HG02623 (cell line): ENCODE measurements at regions not wholly inside any gene's neighbourhood (a gene's known extent, or its start where the extent isn't known, plus 50 kb on each side); places are given as distances from the start of the nearest gene placed in this dataset.

Experiments
- ATAC-seq: cut with Tn5 transposase; IDR thresholded peaks from one replicate; pipeline ENCODE4 v1.9.1; 2021; ENCODE audit warnings: moderate library complexity; ENCODE audit not compliant: unreplicated experiment

DNA sequence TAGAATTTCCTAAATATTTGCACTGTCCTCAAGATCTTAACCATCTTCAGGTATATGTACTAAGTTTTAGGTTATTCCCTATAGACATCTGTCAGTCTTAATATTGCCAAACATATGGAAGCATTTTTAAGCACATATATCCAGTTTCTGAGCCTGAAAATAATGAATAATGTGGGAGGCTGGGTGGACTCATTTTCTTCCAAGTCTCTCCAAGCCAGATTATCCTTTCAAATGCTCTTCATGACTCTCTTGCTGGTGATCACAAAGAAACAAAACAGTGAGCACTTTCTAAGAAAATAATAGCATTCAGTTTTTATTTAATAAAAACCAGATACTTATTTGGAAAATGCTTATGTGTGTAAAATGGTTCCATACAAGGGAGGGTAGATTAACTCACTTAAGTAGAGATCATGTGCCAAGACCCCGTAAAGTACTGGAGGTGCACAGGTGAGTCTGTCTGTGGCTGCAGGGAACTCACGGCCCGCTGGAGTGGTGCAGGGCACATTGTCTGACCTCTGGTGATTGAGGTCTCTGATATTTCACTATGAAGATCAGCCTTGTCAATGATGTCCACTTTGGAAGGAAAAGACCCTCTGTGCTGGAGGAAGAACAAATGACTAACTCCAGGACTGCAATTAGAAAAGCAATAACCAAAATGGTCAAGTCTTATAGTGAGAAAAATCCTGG lies 161.6 kb downstream of the TMEM18 start:
- no peak for ATAC-seq

DNA sequence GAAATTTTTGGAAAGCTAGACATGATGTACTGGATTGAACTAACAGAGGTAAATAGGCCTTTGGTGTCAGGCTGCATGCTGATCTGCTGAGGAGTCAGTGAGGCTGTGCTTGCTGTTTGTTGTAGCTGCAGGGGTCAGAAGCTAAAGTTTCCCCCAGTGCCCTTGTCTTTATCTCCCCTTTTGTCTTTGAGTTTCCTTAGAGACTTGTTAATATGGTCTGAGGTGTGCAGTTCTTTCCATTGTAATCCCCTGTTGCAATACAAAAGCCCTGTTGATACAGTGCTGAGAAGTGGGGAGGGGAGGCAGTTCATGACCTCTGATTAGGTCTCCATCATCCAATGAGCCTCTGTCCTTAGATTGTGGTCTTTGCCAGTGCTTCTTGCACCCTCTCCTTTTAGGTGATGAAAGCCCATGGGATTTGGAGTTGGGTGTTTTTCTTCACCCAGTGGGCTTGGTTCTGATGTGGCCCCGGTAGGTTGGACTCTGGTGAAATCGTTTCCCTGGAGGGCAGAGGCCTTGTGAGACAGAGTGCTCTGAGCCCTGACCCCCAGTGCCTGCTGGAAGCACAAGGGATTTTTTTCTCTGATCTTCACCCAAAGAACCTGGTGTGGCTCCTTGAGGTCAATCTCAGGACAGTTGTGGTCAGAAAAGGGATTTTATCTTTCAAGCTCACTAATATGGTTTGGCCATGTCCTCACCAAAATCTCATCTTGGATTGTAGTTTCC lies 163.1 kb downstream of the TMEM18 start:
- ATAC-seq: no peak

DNA sequence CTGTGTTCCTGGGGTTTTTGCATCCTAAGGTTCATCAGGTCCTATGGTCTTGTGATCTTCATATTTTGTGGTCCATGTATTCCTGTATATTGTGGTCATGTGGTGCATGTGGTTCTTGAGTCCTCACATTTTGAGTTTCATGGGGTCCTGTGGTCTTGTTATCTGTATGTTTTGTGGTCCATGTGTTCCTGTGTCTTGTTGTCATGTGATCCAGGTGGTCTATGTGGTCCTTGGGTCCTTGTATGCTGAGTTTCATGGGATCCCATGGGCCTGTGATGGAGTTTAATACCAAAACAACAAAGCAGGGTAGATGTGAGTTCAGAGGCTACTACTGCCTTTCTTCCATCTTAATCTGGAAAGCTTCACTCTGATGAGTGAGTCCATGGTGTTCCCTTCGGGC lies 166.4 kb downstream of the TMEM18 start:
- ATAC-seq: no peak

DNA sequence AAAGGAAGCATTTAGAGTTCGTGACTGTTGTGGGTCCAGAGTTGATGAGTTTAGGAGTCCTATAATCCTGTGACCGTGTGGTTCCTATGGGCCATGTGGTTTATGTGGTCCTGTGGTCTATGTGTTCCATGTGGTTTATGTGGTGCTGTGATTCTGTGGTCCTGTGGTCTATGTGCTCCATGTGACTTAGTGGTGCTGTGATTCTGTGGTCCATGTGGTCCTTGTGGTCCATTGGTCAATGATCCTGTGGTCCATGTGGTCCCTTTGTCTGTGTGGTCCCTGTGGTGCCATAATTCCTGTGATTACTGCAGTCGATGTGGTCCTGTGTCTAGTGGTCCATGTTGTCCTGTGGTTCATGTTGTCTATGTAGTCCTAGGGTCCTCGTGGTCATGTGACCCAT lies 167.3 kb downstream of the TMEM18 start:
- ATAC-seq: no peak

DNA sequence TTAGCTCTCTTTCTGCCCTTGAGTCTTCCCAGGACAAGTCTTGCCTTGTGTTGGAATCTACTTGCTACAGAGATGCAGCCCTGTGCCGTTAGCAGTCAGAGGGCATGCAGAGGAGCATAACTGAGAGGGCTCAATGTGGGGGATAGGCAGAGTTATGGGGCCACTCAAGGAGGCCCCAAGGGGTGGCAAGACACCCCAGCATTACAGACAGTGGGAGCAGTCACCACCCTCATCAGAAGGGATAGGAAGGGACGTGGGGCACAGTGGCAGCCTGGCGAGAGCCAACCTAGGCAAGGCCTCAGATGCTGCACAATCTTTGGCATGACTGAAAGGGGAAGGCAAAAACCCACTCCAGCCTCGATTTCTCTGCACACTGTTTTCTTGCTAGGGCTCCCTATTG lies 169.1 kb downstream of the TMEM18 start:
- no peak for ATAC-seq

DNA sequence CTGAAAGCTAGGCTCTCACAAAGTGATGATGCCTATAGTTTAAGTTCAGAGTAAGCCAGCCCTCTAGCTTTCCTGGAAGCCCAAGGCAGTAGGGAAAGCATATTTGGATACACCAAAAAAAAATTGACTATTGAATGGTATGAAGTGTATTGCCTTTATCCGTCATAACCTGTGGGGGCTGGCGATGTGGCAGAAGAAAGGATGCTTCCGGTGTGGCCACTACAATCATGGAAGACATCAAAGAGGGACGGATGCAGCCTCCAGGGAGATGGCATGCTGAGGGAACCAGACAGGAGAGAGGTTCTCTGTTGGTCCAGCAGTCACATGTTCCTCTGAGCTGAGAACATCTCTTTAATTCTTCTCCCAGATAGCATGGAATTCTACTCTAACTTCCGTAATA lies 170.3 kb downstream of the TMEM18 start:
- no peak for ATAC-seq

DNA sequence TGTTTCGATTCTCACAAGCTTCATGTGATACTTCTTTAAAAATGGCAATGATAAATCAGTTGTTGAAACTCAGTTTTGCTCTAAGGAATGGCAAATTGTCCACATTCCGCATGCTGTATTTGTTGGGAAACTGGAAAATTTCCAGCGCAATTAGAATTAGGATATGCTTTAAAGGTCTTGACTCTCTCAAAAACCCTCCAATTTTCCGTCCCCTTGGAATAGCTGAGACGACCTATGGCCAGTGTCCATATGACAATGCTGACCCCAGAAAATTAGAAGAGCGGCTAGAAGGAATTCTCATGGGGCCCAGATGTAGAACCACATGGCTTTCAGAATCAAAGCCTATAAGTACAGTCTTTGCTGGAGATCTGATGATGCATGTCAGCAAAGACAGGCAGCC lies 170.8 kb downstream of the TMEM18 start:
- no peak for ATAC-seq

DNA sequence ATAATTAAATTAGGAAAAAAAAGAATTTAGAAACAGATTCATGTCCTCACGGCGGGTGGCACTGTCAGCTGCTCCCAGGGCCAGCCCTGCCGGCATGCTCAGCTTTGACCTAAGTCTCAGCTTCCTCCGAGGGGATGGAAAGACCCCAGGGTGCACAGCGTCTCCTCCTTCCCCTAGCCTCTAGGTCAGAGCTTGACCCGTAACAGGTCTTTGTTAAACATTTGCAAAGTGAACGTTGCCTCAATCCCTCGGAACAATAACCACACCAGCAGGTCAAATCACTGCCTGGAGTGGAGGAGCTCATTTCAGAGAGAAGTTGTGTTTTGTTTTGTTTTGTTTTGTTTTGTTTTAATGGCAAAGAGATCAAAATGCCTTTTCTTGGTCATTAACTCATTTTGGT lies 171.3 kb downstream of the TMEM18 start:
- no peak for ATAC-seq

DNA sequence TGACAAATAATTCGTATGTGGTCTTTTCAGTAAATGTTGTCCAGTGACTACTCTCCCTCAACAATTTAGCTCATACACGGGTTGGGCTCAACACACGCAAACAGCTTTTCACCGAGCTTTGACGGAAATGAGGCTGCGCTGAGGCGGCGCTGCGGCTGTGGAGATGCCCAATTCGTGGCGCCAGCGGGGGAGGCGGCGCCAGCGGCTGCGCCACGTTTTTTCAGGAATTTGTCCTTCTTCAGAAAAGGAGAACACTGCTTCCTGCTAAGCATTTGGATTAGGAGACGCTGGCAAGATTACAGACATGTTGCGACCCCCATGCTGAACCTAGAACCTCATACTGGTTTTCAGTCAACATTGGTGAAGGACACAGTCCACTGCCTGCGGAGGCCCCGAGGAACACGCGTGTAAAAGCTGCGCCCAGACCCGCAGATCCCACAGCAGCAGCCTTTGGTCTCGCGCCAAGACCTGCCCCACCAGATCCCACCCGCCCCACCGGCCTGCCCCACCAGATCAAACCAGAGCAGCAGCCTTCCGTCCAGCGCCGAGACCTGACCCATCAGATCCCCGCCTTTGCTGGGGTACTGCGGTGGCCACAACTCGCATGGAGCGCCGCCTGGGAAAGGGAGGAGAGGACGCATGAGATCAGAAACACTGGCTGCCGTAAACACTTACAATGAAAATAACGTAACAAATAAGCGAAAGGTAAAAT lies 173.8 kb downstream of the TMEM18 start:
- no peak for ATAC-seq

DNA sequence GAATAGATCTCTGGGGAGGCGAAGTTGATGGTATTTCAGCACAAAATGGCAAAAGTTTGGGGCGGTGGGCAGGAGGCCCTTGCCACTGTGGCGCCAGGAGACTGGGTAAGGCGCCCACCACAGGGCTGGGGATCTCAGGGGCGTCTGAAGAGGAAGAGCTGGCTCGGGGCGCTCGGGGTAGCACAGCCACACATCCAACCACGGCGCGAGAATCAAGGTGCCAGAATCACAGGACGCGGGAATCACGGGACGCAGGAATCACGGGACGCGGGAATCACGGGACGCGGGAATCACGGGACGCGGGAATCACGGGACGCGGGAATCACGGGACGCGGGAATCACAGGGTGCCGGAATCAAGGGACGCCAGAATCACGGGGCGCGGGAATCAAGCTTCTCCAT lies 174.4 kb downstream of the TMEM18 start:
- ATAC-seq: no peak

DNA sequence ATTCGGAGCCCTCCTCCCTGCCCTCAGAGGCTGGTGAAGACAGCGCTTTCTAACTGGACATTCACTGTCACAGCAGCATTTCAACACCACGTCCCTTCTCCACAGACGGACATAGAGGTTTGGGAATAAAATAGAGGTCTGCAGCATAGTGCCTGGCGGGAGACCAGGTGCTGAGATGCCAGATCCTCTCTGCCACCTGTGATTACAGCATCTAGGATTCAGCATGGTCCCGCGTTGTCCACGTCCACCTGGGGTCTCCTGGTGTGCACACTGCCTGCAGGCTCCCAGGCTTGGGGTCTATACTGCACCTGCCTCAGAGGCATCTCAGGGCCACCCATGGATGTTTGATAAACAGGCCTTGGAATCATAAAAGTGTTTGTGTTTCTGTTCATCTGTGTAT lies 175.5 kb downstream of the TMEM18 start:
- ATAC-seq: no peak

DNA sequence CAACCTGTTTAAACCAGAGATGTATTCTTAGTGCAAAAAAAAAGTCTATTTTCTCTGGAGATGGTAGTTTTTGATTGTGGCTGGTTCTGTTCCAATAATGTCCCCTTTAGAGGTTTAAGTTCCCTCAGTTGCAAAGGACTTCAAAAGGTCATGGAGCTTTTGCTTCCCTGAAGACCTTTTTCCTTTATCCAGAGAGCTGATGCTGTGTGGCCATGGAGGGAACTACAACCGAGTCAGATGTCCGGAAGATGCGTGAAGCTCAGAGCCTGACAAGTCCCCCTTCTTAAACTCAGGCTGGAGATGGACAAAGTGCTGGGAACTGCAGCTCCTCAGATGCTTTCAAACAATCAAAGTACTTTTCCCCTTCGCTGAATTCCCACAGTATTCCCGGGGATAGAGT lies 176.1 kb downstream of the TMEM18 start:
- no peak for ATAC-seq

DNA sequence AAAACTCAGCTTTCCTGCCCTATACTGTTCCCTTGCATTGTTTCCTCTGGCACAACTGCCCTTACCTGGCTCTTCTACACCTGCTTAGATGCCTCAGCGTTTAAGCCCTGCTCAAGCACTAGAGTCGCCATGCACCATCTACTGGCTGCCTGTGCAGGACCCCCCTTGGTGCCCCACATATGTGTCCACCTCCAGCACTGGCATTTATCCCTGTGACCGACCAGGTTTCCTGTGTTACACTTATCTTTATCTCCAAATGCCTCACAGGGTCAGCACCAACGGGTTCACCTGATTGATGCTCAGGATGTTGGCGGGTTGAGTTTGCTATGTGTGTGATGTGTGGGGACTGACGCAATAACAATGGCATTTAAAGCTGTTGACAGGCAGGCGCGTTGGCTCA lies 177.5 kb downstream of the TMEM18 start:
- no peak for ATAC-seq

DNA sequence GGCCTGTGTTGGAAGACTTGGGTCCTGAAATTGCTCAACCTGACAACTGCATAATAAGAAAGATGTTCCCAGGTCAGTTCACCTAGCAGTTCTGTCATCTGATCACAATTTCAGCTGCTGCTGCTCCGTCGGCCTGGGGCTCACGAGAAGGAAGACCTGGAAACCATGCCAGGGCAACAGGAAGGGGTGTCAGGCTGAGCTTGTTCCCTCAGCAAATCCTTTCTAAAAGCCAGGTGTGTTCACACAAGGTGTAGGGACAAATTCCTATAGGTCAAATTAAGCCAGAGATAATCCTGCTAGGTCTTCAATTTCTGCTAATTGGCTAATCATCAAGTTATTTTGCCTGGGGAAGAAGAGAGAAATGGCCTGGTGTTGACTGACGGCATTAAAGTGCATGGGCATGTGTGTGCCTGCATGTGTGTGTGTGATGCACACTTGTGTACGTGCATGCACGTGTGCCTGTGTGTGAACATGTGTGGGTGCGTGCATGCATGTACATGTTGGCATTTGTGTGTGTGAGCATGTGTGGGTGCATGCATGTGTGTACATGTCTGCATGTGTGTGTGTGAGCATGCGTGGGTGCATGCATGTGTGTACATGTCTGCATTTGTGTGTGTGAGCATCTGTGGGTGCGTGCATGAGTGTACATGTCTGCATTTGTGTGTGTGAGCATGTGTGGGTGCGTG lies 178.6 kb downstream of the TMEM18 start:
- ATAC-seq: no peak

DNA sequence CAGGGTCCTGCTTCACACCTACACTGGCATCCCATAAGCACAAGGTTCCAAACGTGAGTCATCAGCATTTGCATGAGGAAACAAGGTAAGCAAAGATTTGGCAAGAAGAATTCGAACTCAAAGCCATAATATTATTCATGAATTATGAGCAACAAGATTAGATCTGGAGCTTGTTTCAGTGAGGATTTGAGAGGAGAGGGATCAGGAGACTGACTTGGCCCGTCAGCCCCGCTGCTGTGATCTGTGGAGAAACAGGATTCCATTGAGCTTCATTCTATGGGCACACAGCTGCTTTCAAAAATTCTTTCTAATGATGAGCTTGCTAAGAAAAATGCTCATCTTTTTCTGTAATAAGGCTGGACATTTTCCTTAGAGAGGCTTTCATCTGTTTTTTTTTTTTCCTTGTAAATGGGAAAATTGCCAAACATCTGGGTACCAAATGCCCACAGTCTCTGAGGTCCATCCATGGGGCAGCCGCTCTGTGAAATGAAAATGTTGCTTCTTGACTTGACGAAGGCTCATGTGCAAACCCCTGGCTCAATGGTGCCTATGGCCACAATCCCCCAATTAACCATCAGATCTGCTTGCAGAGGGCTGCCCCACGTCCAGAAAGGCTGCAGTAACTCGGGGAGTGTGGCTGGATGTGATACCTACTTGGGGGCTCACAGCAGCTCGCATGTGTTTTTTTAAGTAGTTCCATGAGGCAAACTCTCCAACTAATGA lies 179.3 kb downstream of the TMEM18 start:
- ATAC-seq: no peak

DNA sequence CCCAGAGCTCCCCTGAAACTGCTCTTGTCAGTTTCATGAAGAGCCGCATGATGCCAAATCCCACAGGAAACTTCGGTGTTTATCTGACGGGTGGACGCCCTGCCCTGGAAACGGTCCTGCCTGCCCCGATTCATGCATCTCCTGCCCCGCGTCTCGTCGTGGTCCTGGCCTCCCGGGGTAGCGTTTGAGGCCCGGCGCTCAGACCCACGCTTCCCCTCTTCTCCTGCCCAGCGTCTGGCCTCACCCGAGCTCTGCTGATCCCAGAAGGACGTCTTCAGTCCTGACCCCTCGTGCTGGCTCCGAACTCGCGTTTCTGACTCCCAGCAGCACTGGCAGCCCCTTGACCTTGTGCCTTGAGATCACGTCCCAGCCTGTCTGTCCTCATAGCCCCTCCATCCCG lies 180.5 kb downstream of the TMEM18 start:
- ATAC-seq: no peak

DNA sequence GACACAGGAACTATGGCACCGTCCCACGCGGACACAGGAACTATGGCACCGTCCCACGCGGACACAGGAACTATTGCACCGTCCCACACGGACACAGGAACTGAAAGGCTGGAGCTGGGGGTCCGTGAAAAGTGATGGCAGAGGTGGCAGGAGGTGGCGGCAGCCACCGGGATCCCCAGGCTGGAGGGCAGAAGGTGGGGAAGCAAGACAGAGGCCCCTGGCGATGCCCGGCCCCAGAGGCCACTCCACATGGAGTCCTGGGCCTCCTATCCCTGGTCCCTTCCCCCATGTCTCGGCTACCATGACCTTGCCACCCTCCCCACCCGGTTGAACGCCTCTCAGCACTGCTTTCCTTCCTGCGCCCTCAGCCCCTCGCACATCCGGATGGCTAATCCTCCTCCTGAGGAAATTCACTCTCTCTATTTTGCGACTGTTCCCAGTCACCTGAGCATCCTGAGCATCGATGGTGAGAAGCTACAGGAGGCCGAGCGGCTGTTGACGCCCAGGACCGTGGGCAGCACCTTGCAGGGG lies 181.4 kb downstream of the TMEM18 start:
- ATAC-seq: no peak

DNA sequence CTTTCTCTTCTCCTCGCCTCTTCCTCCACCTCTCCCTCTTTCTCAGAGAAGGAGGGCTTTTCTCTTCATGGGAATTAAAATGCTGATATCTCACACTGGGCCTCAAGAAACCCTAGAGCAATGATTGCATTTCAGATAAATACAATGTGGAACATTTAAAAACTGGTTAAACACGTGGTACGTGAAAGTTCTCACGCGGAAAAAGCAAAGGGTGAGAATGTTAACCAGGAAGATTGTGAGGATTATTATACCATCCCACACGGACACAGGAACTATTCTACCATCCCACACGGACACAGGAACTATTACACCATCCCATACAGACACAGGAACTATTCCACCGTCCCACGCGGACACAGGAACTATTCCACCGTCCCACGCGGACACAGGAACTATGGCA lies 182.4 kb downstream of the TMEM18 start:
- no peak for ATAC-seq

DNA sequence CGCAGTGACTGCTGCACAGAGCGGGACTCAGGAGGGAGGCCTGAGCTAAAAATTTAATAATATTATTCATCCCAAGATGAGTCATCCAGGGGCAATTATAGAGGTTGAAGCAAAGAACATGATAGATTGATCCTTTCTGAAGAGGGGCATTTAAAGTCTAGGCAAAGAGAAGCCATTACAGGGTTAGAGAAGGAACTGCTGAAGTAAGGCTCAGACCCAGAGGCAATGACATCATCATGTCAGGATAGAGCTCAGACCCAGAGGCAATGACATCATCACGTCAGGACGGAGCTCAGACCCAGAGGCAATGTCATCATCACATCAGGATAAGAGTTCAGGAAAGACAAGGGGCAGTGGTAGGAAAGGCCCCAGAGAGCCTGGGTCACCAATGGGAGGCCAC lies 184.0 kb downstream of the TMEM18 start:
- ATAC-seq: no peak

DNA sequence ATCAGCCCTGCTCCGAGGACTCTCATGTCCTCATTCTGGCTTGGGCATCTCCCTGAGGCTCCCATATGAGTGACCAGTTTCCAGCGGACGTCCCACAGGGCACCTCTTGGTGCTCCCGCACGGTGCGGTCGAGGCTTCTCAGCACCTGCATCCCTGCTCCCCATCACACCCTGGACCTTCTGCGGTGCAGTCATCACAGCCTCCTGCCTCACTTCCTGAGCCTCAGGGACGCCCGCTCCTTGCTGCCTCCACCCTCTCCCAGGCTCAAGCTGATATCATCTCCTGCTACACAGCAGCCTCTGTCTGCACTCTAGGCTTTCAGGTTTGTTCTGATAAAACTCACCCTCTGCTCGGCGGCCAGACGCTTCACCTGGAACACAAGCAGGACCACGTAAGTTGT lies 185.0 kb downstream of the TMEM18 start:
- no peak for ATAC-seq

DNA sequence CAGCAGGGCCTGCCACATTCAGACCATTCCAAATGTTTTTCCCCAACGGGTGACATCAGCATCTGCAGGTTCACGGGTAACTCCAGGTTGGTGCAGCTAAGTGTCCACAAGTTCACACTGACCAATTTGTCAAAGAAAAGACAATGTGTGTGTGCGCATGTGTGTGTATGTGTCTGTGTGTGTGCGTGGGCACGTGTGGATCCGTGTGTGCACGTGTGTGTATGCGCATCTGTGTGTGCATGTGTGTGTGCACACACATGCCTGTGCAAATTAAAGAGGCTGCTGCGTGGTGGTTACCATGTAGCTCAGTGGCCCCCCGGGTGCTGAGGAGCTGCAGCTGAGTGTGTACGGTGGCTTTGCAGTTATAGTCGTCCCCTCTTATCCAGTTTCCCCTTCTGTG lies 187.4 kb downstream of the TMEM18 start:
- no peak for ATAC-seq
